ENCODE measurements at regions not wholly inside any gene's neighbourhood (a gene's known extent, or its start where the extent isn't known, plus 50 kb on each side); places are given as distances from the start of the nearest gene placed in this dataset.

GRCh38 chr11:16554361-16554760 lies 184.1 kb upstream of the C11orf58 start:
- TF ChIP-seq POLR2A (IDR thresholded peaks at IDR 0.05), result no peak
- TF ChIP-seq, protein P1, sequence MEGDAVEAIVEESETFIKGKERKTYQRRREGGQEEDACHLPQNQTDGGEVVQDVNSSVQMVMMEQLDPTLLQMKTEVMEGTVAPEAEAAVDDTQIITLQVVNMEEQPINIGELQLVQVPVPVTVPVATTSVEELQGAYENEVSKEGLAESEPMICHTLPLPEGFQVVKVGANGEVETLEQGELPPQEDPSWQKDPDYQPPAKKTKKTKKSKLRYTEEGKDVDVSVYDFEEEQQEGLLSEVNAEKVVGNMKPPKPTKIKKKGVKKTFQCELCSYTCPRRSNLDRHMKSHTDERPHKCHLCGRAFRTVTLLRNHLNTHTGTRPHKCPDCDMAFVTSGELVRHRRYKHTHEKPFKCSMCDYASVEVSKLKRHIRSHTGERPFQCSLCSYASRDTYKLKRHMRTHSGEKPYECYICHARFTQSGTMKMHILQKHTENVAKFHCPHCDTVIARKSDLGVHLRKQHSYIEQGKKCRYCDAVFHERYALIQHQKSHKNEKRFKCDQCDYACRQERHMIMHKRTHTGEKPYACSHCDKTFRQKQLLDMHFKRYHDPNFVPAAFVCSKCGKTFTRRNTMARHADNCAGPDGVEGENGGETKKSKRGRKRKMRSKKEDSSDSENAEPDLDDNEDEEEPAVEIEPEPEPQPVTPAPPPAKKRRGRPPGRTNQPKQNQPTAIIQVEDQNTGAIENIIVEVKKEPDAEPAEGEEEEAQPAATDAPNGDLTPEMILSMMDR (IDR thresholded peaks at IDR 0.05), result no peak
